GM10248 (cell line): ENCODE measurements at regions not wholly inside any gene's neighbourhood (a gene's known extent, or its start where the extent isn't known, plus 50 kb on each side); places are given as distances from the start of the nearest gene placed in this dataset.

Experiments used
- CTCF ChIA-PET: fragments of 300-600 bp; sonication (Branson Sonifier 250); formaldehyde crosslinking; extraction: SDS; loops from one replicate; lab custom pipeline; 2021; ENCODE audit warnings: antibody characterized with exemption; lab: Yijun Ruan, JAX
- POLR2A ChIA-PET: fragments of 350-650 bp; sonication (Branson Sonifier 250); formaldehyde crosslinking; extraction: SDS; loops from one replicate; lab custom pipeline; 2020; ENCODE audit warnings: antibody characterized with exemption; lab: Yijun Ruan, JAX
- DNase-seq: peaks from one replicate; pipeline ENCODE4 v3.0.0; 2012; ENCODE audit errors: extremely low spot score
- TF ChIP-seq, protein P1 (sequence below): IDR thresholded peaks from 2 replicates; pipeline ENCODE4 v1.5.1; 2012; ENCODE audit warnings: mild to moderate bottlenecking, low read depth; ENCODE audit errors: extremely low read depth, missing control alignments, control extremely low read depth

DNA sequence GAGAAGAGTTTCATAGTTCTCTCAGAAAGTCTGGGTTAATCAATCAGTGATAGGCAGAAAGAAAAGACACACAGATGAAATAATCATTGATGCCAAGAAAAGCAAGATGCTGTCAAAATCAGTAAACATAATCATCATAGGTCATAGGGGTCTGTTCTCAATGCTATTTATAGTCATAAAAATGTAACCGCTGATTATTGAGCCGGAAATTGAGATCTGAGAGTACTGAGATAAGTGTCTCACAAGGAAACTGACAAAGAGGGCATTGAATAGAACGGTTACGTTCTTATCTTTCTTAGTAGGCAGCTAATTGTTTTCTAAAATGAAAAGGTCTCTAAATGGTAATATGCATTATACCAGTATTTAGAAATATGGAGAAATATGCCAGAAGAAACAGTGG is 1686.1 kb upstream of the AGA start:
- TF ChIP-seq, protein P1, sequence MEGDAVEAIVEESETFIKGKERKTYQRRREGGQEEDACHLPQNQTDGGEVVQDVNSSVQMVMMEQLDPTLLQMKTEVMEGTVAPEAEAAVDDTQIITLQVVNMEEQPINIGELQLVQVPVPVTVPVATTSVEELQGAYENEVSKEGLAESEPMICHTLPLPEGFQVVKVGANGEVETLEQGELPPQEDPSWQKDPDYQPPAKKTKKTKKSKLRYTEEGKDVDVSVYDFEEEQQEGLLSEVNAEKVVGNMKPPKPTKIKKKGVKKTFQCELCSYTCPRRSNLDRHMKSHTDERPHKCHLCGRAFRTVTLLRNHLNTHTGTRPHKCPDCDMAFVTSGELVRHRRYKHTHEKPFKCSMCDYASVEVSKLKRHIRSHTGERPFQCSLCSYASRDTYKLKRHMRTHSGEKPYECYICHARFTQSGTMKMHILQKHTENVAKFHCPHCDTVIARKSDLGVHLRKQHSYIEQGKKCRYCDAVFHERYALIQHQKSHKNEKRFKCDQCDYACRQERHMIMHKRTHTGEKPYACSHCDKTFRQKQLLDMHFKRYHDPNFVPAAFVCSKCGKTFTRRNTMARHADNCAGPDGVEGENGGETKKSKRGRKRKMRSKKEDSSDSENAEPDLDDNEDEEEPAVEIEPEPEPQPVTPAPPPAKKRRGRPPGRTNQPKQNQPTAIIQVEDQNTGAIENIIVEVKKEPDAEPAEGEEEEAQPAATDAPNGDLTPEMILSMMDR = no peak
- CTCF ChIA-PET = no interaction called here
- POLR2A ChIA-PET = no interaction called here

DNA sequence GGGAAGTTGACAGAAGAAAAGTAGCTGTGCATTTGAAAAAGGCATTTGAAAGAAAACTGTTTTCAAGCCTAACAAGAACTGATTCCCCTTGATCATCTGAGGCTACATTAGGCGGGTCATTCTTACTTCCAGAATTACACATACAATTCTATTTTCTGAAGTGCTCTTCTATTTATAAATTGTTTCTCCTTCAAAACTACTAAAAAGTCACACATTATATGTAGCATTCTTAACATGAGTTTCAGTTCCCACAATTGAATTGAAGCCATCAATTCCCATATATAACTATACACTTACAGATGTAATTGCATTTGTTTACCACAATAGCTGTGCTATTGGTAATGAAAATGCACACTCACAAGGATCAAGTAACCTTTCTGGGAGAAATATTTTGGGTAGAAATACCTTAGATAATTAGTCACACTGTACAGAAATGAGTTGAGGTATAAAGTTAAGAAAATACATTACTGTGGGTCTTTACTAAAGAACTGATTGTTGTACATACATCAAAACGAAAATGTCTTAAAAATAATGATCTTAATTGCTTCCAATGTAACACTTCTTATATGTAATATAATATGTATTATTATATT is 1688.0 kb upstream of the AGA start:
- DNase-seq = no peak
- POLR2A ChIA-PET = no interaction called here
- CTCF ChIA-PET = interaction anchor here (1.0 to 2.3 kb wide), 2 partner anchors 8 to 16 kb away, joined by 3 to 5 read pairs; no protein-coding TSS in a partner anchor
- TF ChIP-seq, protein P1 = no peak

More for the DNA sequence above, 1686.1 kb upstream of the AGA start:
- DNase-seq = no peak

DNA sequence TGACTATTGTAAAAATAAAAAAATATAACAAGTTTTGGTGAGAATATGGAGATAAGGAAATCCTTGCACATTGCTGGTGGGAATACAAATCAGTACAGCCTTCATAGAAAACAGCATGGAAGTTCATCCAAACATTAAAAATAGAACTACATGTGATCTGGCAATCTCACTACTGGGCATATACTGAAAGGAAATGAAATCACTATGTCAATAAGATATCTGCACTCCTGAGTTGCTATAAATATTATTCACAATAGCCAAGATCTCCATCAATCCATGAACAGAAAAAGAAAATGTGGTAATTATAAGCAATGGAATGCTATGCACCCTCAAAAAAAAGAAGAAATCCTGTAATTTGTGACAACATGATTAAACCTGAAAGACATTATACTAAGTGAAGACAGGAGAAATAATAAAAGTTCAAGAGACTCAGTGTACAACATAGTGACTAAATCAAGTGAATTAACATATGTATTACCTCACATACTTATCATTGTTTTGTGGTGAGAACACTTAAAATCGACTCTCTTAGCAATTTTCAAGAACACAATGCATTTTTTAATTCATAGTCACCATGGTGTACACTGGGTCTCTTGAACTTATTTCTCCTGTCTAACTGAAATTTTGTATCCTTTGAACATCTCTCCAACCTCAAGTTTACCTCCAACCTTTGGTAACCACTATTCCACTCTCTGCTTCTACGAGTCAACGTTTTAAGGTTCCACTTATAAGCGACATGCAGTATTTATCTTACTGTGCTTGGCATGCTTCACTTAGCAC is 1703.7 kb upstream of the AGA start:
- no peak for DNase-seq
- ChIA-PET POLR2A (no interaction called here), CTCF (no interaction called here)
- TF ChIP-seq, protein P1 = no peak

DNA sequence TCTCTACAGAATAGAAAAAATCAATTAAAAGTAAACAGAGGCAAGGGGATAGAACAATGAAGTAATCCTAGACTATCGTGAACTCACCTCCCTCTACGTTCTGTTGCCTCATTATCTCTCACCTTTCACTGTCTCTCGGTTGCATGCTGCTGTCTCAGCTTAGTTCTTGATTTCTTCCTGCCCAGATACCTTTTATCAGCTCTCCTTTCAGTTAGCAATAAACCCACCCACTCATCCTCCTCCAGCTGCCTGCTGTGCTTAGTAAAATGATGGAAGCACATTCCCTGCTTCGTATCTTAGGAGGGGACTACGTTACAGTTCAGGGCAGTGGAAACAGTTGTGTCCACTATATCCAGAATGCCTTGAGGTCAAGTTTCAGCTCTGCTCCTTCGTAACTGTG is 1709.5 kb upstream of the AGA start:
- DNase-seq = no peak
- TF ChIP-seq, protein P1 = no peak
- POLR2A ChIA-PET = no interaction called here
- CTCF ChIA-PET = interaction anchor here (1.0 kb wide), 1 partner anchor 11 kb away, joined by 3 read pairs; no protein-coding TSS in a partner anchor

DNA sequence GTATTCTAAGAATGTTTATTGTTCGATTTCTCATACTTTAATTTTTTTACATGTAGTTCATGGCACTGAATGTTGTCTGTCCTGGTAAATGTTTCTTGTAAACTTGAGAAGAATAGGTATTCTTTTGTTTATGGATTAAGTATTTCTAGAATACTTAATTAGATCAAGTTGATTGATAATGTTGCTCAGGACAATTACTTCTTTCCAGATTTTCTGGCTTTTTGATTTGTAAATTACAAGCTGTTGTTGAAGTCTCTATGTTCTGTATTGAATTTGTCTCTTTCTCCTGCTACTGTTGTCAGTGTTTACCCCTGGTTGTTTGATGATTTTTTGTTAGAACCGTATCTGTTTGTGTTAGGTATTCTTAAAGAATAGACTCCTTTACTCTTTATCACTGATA is 1720.9 kb upstream of the AGA start:
- no peak for DNase-seq
- TF ChIP-seq, protein P1 = no peak
- POLR2A ChIA-PET = no interaction called here
- CTCF ChIA-PET = interaction anchor here (1.7 kb wide), 1 partner anchor 13 kb away, joined by 4 read pairs; no protein-coding TSS in a partner anchor

DNA sequence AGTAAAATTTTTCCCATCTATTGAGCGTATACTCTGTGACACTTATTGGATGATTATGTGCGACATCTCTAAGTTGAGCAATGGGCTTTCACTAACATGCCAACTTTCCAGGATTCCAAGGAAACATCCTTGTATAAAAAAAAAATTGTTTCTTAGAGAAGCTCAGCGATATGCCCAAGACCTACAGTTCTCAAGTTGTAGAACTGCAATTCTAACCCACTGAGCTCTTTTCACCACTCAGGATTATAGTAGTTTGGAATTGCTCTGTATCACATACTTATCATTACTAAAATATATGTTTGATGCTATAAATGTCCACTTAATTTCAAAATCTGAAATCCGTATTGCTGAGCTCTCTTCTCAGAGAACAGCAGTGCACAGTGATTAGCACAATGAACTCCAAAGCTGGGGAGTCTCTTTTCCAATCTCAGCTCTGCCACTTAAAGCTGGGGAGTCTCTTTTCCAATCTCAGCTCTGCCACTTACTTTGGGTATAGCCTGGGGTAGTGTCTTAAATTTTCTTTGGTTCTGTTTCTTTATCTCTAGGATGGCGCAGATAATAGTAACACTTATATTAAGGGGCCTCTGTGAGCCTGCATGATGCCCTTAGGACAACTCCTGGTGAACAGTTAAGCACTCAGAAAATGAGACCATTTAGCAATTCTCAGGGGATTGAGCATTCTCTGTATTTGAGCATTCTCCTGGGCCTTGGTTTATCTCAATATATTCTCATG is 1722.2 kb upstream of the AGA start:
- CTCF ChIA-PET = interaction anchor here (0.8 kb wide), 1 partner anchor 42 kb away, joined by 3 read pairs; no protein-coding TSS in a partner anchor
- no peak for DNase-seq
- TF ChIP-seq, protein P1 = no peak
- POLR2A ChIA-PET = no interaction called here
